ENCODE measurements at regions not wholly inside any gene's neighbourhood (a gene's known extent, or its start where the extent isn't known, plus 50 kb on each side); places are given as distances from the start of the nearest gene placed in this dataset.

GRCh38 chr6:168724669-168725570 lies 283.9 kb downstream of the SMOC2 start:
- no peak for DNase-seq (ENCODE audit: low spot score in 2 of 2)
- Histone ChIP-seq H3K27me3 (ENCODE audit: low read depth) (no peaks in the 10 kb centered on the region), H3K4me3 (no peak overlapping the region), H3K4me1 (no peaks in the 10 kb centered on the region), H3K9me3 (no peaks in the 10 kb centered on the region), H3K36me3 (replicated peaks) (no peaks in the 10 kb centered on the region)
- in situ Hi-C loops (cut with MboI; ENCODE audit: low sequenced_read_pairs), result no loop called here

GRCh38 chr6:168724033-168724432 lies 283.0 kb downstream of the SMOC2 start:
- Histone ChIP-seq H3K9me3 (no peaks in the 10 kb centered on the region), H3K4me1 (no peaks in the 10 kb centered on the region), H3K27me3 (ENCODE audit: low read depth) (no peaks in the 10 kb centered on the region), H3K4me3 (no peak overlapping the region), H3K36me3 (replicated peaks) (no peaks in the 10 kb centered on the region)
- DNase-seq (ENCODE audit: low spot score in 2 of 2), result no peak
- in situ Hi-C loops (cut with MboI; ENCODE audit: low sequenced_read_pairs), result no loop called here

- Histone ChIP-seq H3K4me1 (no peaks in the 10 kb centered on the region), H3K36me3 (replicated peaks) (no peaks in the 10 kb centered on the region), H3K4me3 (no peak overlapping the region), H3K9me3 (no peaks in the 10 kb centered on the region), H3K27me3 (ENCODE audit: low read depth) (no peaks in the 10 kb centered on the region)
- in situ Hi-C loops (cut with MboI; ENCODE audit: low sequenced_read_pairs), result no loop called here
- no peak for DNase-seq (ENCODE audit: low spot score in 2 of 2)
These were observed 281.4 kb downstream of the SMOC2 start for GRCh38 chr6:168722397-168722796.

GRCh38 chr6:168721571-168721970 lies 280.6 kb downstream of the SMOC2 start:
- in situ Hi-C loops (cut with MboI; ENCODE audit: low sequenced_read_pairs), result no loop called here
- Histone ChIP-seq H3K9me3 (no peaks in the 10 kb centered on the region), H3K36me3 (replicated peaks) (no peaks in the 10 kb centered on the region), H3K4me1 (no peaks in the 10 kb centered on the region), H3K4me3 (no peak overlapping the region), H3K27me3 (ENCODE audit: low read depth) (no peaks in the 10 kb centered on the region)
- no peak for DNase-seq (ENCODE audit: low spot score in 2 of 2)

- no peak overlapping the region for H3K4me3 ChIP-seq
- no peaks in the 10 kb centered on the region for H3K4me1 ChIP-seq
- in situ Hi-C loops (cut with MboI; ENCODE audit: low sequenced_read_pairs), result no loop called here
- no peak for DNase-seq (ENCODE audit: low spot score in 2 of 2)
- no peaks in the 10 kb centered on the region for H3K27me3 ChIP-seq (ENCODE audit: low read depth)
- no peaks in the 10 kb centered on the region for H3K36me3 ChIP-seq (replicated peaks)
- H3K9me3 ChIP-seq, result no peaks in the 10 kb centered on the region
These were observed 278.9 kb downstream of the SMOC2 start for GRCh38 chr6:168719901-168720300.

GRCh38 chr6:168718821-168719475 lies 278.0 kb downstream of the SMOC2 start:
- in situ Hi-C loops (cut with MboI; ENCODE audit: low sequenced_read_pairs), result no loop called here
- Histone ChIP-seq H3K4me3 (no peak overlapping the region), H3K9me3 (no peaks in the 10 kb centered on the region), H3K4me1 (no peaks in the 10 kb centered on the region), H3K27me3 (ENCODE audit: low read depth) (no peaks in the 10 kb centered on the region), H3K36me3 (replicated peaks) (no peaks in the 10 kb centered on the region)
- no peak for DNase-seq (ENCODE audit: low spot score in 2 of 2)

Measured in HAP-1 (cell line).